ENCODE measurements at regions not wholly inside any gene's neighbourhood (a gene's known extent, or its start where the extent isn't known, plus 50 kb on each side); places are given as distances from the start of the nearest gene placed in this dataset.
A peak's percentile ranks its signal among the peaks of the same experiment; 100 is the strongest.
"Not testable (repeated sequence)": the region's sequence is repeated elsewhere in the genome, so short reads cannot be mapped to it uniquely, and the experiment has no call there.

DNA sequence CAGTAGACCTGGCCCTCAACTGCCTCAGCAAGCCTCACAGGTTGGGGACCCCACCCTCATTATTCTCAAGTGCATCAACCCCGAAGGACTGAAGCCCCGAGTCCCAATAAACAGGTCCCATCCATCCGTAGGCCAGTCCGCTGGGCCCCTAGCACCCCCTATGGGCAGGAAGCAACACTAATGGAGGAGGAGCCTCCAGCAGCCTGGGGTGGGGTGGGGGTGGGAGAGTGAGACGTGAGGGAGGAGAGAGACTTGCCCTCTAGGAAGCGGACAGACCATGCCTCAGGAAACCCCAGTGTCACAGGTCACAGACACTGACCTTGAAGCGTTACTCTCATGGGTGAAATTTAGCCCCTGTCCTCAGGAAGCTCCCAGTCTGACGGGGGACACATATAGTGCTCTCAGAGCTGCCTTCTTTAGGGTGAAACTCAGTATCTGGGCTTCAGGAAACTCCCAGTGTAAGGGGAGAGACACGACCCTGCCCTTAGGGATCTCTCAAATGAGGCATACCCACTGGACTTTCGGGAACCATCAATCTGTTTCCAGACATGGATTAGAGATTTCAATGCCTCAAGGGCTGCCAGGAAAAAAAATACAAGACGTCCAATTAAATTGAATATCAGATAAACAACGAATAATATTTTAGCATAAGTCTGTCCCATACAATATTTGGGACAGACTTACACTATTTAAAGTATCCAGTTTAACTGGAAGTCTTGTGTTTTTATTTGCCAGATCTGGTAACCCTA, 125.8 kb downstream of the MRPL14 start:
- 55 to 63% methylated on average over 12 of the region's 12 CpGs for WGBS, 2 donors
- Histone ChIP-seq H3K36me3 (no peaks in the 10 kb centered on the region), H3K9me3 (no peaks in the 10 kb centered on the region), H3K27ac (peak overlapping the region; percentile 33 to 88 (median 86)), H3K4me1 (peaks cover 0 to 3% (median 0%) of the 10 kb centered on the region in 3 donors), H3K4me3 (no peak overlapping the region), H3K27me3 (no peaks in the 10 kb centered on the region)
- intact Hi-C loops (cut with DNase I), result no loop called here
- no peak for FAIRE-seq
- peak in 1 of 6 donors; percentile 4 for DNase-seq
- peak in 2 of 4 donors; percentile 9 to 11 for ATAC-seq
- TF ChIP-seq, protein P1, sequence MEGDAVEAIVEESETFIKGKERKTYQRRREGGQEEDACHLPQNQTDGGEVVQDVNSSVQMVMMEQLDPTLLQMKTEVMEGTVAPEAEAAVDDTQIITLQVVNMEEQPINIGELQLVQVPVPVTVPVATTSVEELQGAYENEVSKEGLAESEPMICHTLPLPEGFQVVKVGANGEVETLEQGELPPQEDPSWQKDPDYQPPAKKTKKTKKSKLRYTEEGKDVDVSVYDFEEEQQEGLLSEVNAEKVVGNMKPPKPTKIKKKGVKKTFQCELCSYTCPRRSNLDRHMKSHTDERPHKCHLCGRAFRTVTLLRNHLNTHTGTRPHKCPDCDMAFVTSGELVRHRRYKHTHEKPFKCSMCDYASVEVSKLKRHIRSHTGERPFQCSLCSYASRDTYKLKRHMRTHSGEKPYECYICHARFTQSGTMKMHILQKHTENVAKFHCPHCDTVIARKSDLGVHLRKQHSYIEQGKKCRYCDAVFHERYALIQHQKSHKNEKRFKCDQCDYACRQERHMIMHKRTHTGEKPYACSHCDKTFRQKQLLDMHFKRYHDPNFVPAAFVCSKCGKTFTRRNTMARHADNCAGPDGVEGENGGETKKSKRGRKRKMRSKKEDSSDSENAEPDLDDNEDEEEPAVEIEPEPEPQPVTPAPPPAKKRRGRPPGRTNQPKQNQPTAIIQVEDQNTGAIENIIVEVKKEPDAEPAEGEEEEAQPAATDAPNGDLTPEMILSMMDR (IDR thresholded peaks at IDR 0.05), result no peak

DNA sequence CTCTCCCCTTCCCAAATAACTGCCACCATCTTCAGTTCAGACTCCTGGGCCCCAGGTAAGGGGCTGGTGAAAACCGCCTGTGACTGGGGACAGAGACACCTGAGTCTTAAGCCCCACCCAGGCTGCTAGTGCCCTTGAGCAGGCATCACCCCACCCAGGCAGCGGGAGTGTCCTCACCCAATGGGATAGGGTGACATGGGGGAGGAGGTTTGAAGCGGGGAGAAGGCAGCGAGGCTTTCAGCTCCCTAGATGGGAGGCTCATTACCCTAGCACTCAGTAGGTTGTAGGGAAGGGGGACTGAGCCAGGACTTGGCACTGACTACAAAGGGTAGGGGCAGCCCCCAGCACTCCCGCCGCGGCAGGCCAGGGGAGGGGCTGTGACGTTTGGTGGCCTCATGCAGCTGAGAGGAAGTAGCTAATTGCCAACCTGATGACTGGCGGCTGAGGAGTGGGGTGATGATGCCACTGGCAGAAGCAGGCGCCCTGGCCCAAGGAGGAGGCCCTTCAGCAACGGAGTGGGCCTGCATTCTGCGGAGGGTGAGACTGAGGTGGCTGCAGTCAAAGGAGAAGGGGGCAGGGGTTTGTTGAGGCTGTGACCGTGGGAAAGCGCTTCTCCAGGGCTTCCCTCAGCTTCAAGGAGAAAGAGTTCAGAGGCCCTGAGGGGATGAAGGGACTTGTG, 126.9 kb downstream of the MRPL14 start:
- no peak for FAIRE-seq
- peaks cover 0 to 3% (median 0%) of the 10 kb centered on the region in 3 donors for H3K4me1 ChIP-seq

DNA sequence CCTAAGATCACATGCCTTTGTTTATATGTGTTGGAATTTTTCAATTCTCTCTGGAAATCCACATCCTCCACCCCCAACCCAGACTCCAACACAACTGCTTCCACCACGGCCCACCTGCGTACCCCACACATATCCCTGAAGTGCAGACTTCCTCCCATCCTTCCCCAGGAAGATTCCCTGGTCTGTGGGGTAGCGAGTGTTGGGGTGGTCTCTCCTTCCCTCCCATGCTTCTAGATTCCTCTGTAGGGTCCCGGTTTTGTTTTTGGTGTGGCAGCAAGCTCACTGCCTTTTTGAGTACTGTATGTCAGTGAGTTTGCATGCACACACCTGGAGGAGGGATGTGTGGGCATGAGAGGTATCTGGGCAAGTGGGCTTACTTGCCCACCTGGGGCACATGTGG, 127.6 kb downstream of the MRPL14 start:
- H3K27me3 ChIP-seq, result no peaks in the 10 kb centered on the region
- H3K4me1 ChIP-seq, result peaks cover 0 to 3% (median 0%) of the 10 kb centered on the region in 3 donors
- intact Hi-C loops (cut with DNase I), result no loop called here
- DNase-seq, result no peak
- ATAC-seq, result no peak
- no peaks in the 10 kb centered on the region for H3K36me3 ChIP-seq
- WGBS, 2 donors, result 92 to 98% methylated on average over 4 of the region's 4 CpGs
- no peak for FAIRE-seq
- H3K9me3 ChIP-seq, result no peaks in the 10 kb centered on the region
- H3K27ac ChIP-seq, result no peak overlapping the region
- TF ChIP-seq, protein P1 (IDR thresholded peaks at IDR 0.05), result no peak
- H3K4me3 ChIP-seq, result no peak overlapping the region

More for the DNA sequence above, 126.9 kb downstream of the MRPL14 start:
- TF ChIP-seq, protein P1 (IDR thresholded peaks at IDR 0.05), result no peak
- 68 to 75% methylated on average over 14 of the region's 14 CpGs for WGBS, 2 donors
- Histone ChIP-seq H3K27me3 (no peaks in the 10 kb centered on the region), H3K27ac (no peak overlapping the region), H3K9me3 (no peaks in the 10 kb centered on the region), H3K36me3 (no peaks in the 10 kb centered on the region), H3K4me3 (no peak overlapping the region)
- peak in 2 of 4 donors; percentile 3 to 17 for ATAC-seq
- intact Hi-C loops (cut with DNase I), result no loop called here
- DNase-seq, result no peak

DNA sequence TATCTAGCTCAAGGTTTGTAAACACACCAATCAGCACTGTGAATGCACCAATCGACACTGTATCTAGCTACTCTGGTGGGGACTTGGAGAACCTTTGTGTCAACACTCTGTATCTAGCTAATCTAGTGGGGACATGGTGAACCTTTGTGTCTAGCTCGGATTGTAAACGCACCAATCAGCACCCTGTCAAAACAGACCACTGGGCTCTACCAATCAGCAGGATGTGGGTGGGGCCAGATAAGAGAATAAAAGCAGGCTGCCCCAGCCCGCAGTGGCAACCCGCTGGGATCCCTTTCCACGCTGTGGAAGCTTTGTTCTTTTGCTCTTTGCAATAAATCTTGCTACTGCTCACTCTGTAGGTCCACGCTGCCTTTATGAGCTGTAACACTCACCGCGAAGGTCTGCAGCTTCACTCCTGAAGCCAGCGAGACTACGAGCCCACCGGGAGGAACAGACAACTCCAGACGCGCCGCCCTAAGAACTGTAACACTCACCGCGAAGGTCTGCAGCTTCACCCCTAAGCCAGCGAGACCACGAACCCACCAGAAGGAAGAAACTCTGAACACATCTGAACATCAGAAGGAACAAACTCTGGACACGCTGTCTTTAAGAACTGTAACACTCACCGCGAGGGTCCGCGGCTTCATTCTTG, 128.5 kb downstream of the MRPL14 start:
- not testable (repeated sequence) for FAIRE-seq, ATAC-seq, DNase-seq

DNA sequence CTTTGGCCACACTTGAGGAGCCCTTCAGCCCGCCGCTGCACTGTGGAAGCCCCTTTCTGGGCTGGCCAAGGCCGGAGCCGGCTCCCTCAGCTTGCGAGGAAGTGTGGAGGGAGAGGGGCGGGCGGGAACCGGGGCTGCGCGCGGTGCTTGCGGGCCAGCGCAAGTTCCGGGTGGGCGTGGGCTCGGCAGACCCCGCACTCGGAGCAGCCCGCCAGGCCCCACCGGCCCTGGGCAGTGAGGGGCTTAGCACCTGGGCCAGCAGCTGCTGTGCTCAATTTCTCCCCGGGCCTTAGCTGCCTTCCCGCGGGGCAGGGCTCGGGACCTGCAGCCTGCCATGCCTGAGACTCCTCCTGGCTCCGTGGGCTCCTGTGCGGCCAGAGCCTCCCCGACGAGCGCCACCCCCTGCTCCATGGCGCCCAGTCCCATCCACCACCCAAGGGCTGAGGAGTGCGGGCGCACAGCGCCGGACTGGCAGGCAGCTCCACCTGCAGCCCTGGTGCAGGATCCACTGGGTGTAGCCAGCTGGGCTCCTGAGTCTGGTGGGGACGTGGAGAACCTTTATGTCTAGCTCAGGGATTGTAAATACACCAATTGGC, 129.2 kb downstream of the MRPL14 start:
- H3K4me1 ChIP-seq; ATAC-seq; H3K27me3 ChIP-seq; FAIRE-seq; H3K27ac ChIP-seq; intact Hi-C loops (cut with DNase I); H3K9me3 ChIP-seq; H3K36me3 ChIP-seq; H3K4me3 ChIP-seq: not testable (repeated sequence)
- 92 to 94% methylated on average over 32 to 35 of the region's 35 CpGs for WGBS, 2 donors
- DNase-seq, result peak in 1 of 6 donors; percentile 1

More for the DNA sequence above, 128.5 kb downstream of the MRPL14 start:
- H3K4me1 ChIP-seq; H3K4me3 ChIP-seq; H3K9me3 ChIP-seq; H3K27ac ChIP-seq; H3K27me3 ChIP-seq; intact Hi-C loops (cut with DNase I); H3K36me3 ChIP-seq: not testable (repeated sequence)
- WGBS, 2 donors, result 88% methylated on average over 23 to 24 of the region's 24 CpGs

All from pancreas (tissue), 10 donors.